ENCODE measurements at regions not wholly inside any gene's neighbourhood (a gene's known extent, or its start where the extent isn't known, plus 50 kb on each side); places are given as distances from the start of the nearest gene placed in this dataset.

DNA sequence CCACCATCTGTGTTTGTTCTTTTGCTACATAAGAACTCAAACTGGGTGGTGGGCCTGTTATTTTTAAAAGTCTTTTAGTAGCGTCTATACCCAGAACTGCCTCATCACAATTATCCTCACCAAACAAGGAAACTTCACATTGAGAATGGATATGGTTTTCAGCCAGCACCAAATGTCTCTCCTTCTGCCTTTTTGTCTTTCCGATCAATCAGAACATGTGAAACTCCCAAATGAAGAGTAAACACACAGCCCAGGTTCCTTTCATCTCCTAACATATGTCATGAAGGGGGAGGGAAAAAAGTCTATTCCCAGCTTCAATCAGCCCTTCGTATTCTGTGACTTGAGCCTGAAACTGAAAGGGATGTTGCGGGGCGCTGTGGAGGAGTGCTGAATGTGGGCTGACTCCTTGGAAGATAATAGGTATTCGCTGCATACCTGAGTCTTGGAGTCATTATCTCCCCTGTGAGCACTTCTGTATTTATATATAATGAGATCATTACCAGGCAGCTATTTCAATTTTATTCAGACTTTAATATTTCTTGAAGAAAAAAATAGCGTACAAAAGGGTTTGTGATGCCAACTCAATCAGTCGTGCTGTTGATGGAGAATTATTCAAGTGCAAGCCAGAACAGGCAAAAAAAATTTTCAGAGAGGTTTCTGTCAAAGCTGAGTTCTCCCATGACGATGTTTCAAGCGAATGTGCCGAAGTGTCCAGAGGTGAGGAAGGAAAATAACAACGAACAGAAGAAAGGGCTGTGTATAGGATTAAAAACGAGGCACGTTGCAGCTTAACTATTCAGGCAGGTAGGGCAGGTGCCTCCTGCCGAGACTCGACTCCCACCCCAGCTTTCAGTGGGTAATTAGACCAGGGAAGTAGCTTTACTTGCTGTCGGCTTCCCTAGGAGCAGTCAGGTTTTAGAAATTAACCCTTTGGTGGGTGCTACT, 163.9 kb upstream of the NOCT start:
- no peak for DNase-seq

DNA sequence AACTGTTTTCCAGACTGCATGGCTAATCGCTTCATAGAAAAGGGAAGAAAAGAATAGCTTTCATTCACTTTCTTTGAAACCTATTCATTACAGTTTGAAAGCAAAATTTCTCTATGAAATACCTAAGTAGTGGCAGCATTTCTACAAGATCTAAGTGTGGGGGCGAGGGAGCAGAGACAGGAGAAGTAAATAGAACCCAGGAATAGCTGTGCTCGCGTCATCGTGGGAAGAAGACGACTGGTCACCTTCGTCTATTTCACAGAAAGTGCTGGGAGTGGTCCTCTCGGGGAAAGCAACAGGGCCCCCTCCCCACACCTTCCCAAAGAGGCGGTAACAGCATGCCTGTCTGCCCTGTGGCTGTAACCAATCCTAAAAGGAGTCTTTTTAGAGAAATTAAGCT, 169.9 kb upstream of the NOCT start:
- no peak for DNase-seq

DNA sequence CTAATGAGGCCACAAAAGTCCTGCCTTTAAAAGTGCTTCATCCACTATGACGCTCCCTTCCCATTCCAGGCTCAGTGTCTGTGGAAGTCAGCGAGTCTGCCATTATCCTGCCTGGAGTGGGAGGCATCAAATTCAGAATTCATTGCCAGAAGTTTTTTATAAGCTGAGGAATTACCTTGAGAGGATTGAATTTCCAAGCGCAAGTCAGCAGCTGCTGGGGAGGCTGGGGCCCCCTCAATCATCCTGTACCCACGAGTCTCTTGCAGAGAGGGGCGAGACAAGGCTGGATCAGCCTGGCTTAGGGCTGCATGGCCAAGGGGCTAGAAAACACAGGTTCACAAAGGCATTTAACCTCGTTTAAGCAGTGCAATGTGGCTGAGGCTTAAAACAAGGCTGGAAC, 170.5 kb upstream of the NOCT start:
- no peak for DNase-seq

DNA sequence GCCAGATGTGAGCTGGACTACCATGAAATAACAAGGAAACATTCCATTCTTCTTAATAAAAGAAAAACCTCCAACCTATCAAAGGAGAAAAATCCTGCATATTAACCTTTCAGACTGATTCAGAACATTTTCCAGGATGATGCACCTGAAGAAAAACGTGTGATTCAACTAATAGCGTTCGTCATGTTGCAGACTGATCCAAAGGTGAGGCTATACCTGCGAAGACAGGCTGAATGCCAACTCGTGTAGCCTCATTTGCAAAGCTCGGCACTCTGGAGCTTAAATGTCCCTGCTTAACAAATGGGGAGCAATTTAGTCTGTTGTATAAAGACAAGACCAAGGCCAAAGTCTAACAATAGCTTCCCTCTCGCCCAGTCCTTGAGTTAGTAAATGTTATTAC, 172.0 kb upstream of the NOCT start:
- DNase-seq, result no peak

DNA sequence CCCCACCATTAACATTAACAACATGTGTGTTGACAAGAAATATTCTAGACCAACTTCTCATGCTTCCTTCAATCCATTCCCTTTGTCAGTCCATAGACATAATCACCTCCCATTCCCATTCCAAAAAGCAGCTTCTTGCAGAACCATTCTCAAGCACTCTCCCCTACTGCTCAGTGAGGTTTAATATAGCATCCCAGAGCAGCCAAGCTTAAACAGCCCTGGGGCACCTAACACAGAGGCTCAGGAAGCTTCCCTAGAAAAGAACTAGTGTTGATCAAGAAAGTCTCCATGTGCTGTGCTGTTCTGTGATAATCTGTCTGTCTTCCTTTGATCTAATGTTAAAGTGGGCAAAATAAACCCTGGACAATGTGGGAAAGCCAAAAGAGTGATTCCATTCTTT, 174.2 kb upstream of the NOCT start:
- no peak for DNase-seq

DNA sequence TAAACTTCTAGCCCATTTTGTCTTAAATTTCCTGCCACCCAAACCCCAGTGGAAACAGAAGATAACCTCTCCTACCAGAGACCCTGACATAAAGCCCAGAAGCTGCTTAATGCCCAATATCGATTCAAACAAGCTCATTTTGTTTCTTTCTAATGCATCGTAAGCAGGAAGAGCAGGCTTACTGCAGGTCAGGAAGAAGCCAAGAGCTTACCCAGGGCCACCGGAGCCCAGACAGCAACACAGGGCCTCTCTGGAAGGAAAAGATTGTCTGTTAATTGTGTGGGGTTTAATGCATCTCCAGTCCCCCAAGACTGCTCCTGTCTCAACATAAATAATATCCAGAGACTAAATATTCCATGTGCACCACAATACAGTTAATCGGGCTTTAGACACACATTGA, 177.3 kb upstream of the NOCT start:
- DNase-seq, result no peak

DNA sequence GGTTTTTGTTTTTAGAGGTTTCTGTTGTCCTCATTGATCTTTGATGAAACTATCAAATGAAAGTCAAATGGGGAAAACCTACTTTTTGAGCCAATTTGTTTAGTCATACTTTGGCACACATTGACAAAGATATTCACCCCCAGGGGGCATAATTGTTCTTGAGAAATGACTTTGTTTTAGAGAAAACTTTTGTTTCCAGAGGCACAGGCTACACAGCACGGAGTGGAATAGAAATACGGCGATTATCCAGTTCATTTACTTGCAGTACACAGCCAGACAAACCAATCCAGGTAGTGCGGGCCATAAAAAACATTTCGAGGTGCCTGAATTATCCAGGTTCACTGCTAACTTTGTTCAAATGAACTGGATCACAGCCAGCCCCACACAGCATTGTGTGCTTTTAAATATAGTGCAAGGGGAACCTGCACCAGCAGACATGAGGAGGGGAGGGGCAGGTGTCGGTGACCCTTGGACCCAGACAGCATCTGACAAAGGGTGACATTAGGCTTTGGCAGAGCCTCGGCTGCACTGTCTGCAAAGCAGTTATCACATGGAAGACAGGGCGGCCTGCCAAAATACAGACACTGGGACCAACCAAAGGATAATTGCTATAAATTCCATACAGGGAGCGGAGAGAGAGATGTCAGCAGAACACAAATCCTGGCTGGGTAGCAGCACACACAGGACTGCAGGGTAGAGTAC, 179.6 kb upstream of the NOCT start:
- DNase-seq, result no peak

DNA sequence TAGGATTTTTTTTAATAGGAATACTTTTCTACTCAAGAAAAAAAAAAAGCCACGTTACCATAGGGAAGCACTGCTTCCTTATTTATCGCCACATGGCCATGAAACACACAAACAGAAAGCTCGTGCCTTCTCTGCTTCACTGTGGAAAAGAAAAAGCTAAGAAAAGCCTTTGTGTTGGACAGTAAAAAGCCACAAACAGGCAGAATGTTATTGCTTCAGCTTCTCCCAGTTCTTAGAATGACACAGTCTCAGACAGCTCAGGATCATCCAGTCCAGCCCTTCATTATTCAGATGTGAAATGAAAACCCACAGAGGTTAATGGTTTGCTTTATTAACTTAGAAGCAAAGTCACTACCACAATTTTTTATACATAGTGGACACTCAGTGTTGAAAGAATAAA, 181.6 kb upstream of the NOCT start:
- DNase-seq, result no peak

DNA sequence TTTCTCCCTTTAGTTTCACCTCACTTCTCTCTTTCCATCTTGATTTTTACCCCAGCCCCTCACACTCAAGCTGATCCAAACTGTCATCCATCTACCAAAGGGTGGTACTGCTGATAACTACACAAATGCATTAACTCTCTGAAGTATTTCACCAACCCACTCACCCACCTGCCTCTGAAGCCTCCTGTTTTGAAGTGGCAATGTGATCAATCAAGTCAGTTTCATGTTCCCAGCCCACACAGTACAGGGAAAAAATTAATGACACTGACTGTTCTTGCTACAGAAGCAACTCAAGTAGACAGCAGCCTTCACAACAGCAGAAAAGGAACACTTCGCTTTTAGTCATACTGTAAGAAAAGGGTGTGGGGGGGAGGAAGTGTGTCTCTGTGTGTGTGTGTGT, 183.0 kb upstream of the NOCT start:
- DNase-seq, result no peak

DNA sequence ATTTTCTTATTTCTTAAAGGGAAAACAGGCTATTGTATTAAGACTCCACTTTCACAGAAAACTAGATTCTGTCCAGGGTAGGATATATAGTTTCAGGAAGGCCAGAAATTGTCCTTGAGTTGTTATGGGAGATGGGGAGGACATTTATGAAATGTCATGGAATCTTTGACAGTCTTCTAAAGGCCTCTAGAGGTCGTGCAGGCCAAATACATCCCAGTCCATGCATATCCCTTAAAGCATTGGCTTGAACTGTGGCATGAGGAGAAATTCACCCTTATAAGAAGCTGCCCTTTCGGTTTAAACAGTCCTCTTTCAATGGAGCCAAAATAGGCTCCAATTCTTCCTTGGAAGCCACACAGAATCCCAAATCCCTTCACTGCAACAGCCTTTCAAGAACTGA, 183.6 kb upstream of the NOCT start:
- DNase-seq, result no peak

DNA sequence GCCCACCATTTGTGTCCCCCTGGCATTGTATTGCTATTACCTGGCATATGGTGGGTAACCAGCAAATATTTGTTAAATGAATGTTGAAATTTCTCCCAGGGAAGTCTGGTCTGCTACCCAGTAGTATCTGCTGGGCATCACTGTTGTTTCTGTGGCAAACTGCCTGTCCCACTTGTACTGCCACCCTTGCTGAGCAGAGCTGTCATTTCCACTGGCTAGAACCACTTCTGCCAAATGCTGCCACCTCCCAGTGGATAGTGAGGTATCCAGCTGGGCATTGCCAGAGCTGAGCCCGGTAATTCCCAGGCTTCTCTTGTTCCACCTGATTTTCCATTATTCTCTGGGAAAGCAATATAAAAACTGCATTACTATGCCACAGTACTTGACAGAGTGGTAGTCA, 186.7 kb upstream of the NOCT start:
- no peak for DNase-seq

DNA sequence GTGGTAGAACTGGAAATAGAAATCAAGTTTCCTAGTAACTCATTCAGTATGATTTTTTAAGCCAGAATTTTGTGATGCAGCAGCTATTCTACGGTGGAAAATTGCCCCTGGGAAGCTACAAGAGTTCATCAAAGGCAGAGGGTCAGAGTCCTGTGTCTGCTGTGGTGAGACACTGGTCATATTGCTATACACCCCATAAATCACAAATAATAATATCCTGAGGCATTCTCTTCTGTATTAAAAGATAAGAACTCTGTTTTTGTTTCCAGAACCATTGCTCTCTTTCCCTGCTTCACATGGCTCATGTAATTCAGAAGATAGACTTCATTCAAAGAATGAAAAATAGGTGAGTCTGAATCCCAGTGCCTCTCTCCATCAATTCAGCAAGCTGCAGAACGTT, 188.8 kb upstream of the NOCT start:
- DNase-seq, result no peak

DNA sequence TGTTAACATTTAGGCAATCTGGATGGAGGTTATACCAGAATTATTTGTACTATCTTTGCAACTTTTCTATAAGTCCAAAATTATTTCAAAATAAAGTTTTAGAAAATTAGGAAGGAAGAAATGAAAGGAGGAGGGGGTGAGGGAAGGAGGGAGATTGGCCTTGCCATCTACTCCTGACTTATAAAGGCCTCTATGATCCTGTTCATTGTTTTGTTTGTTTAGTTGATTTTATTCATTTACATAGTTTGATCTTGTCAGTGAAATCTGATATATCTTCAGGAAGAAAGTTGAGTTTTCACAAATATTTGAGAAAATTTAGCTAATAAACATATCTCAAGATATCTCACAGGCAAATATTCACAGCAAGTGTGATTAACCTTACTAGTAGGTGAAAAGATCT, 189.3 kb upstream of the NOCT start:
- no peak for DNase-seq

DNA sequence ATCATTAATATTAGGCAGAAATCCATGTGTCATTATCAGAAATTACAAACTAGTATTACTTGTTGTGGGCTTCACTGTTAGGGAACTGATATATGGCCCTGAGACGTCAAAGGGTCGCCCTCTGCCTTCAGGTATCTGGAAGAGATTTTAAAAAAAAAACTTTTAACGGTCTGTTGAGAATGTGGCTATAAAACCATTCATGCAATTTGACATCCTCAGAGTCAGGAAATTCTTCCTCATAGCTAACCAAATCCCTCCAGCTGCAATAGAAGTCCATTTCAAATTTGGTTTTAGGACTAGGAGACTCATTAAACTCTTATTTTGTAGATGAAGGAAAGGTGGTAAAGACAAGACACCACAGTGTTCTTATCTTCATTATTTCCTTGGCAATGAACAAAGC, 194.2 kb upstream of the NOCT start:
- DNase-seq, result no peak

DNA sequence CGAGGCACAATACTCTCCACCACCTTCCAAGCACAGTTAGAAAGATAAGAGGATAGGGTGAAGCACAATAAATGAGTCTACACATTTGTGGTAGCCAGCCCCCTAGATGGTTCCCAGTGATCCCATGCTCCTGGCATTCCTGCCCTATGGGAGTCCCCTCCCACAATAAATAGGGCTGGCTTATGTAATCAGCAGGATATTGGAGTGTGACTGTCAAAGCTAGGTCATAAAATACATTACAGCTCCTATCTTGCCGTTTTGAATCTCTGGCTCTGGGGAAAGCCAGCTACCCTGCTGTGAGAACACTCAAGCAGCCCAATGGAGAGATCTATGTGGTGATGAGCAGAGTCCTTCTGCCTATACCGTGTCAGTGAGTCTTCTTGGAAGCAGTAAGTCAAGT, 198.7 kb upstream of the NOCT start:
- DNase-seq, result no peak

DNA sequence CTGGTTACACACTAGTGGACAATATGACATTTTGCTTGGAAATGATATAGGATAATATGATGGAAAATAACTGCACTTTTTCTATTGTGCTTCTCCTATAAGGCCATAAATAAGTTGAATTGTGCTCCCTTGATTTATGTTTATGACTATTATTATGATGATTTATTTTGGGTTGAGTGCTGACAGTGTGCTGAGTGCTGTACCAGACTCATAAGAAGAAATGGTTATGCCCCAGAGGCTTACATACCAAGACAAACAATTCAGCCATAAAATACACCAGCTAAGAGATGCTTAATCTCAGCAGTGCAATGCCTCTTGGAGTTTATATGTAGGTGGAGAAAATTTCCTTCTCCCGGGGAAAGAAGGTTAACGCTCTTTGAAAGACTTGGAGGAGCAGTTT, 199.8 kb upstream of the NOCT start:
- DNase-seq, result no peak

DNA sequence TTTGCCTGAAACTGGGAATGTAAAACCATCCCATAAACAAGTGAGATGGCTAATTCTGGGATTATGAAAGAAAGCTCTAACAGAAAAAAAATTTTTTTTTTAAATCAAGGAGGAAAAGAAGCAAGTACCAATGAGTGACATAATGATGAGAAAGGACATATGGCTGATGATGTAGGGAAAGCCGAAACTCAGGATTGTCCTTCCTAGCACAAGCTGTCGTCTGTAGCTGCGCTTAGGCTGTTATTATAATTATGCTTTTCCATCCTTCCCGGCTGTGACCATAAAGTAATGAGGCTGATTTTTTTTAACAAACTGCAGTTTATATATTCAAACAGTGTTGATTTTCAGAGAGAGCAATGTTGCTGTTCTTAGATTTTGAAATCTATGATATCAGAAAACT, 209.8 kb upstream of the NOCT start:
- no peak for DNase-seq

DNA sequence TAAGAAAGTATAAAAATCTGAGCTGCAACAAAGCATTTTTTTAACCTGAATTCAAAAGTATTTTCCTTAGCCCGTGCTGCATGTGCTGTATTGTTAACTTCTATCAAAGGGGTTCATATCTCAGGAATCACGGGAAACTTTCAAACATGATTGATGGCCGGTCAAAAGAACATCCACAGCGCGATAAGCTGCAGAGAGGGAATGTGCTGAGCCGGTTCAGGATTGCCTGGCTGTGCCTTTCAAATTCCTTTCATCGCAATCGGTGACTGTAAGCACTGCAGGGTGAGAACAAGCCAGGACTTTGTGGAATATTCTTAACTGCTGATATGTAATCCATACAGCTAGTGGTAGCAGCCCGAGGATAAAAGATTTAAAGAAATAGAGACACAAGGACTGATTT, 210.9 kb upstream of the NOCT start:
- DNase-seq, result no peak

DNA sequence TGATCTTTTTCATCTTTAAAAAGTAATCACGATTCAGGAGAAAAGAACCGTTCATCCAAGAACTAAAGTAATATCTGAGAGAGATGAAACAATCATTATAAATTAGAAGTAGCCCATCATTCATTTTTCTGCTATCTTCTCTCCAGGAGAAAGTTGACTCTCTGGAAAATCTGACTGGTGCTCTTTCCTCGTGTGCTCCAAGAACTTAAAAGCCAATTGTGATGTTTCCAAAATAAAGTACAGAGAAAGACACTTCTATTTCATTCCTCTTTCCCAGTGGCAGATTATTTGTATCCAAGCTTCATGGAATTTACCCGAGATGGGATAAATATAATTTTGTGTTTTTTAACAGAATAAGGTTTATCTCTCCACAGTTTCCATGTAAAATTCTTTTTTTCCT, 212.5 kb upstream of the NOCT start:
- DNase-seq, result no peak

DNA sequence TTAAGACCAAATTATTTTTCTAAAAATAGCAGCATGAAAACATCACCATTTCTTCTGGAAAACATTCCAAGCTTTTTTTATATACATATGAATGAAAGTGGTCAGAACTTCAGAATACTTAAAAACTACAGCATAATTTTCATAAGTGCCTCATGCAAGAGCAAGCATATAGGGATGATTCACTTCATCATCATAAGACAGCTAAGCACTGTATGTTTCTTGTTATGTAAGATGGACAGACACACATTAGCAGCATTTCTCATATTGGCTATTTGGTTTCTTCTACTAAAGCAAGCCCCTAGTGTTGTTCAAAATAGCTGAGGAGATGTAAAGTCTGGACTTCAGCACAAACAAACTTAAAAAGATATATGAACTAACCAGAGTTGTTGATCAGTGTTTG, 213.1 kb upstream of the NOCT start:
- no peak for DNase-seq

DNA sequence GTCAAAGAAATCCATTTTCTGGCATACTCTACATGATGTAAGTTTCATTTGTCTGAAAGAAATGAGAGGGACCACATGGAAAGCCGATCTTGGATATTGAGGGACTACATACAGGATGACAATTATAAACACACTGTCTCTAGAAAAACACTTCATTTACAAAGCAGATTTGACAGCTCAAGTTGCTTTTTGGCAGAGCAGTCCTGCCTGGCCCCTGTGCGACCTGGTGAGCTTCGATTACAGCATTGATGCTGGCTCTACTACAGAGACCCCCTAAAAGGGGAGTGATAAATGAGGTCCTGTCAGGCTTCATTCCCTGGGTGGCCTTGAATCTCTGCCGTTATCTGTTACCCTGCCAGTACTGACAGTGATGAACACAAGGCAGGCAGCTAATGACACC, 215.2 kb upstream of the NOCT start:
- DNase-seq, result no peak

DNA sequence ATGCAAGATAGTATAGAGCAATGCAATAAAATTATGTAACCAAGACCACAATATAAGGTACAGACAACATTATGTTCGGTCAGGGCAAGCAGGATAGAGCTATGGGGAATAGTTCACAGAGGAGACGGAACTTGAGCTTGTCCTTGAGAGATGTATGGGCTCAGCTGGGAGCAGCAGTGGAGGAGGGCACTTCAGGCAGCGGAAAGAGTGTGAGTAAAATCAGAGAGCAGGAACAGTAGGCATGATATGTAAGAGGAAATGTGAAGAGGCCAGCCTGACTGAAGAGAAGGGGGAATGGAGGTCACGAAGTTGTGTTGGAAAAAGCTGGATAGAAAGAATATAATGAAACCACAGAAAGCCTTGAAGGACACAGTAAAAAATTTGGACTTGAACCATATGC, 217.2 kb upstream of the NOCT start:
- no peak for DNase-seq

DNA sequence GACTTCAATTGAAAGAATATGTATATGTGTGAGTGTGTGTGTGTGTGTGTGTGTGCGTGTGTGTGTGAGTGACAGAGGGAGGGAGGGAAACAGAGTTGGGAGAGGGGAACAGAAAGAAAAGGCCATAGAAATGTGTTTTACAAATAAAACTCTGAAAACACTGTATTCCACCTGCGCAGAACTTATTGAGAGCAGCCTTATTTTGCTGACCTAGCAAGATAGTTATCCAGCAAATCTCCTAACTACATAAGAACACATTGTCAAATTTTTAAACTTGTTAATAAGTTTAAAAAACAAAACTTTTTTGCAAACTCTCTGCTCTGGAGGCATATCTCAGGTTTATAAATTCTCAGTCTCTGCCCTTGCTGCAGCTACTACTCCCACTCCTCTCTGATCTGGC, 217.9 kb upstream of the NOCT start:
- no peak for DNase-seq

DNA sequence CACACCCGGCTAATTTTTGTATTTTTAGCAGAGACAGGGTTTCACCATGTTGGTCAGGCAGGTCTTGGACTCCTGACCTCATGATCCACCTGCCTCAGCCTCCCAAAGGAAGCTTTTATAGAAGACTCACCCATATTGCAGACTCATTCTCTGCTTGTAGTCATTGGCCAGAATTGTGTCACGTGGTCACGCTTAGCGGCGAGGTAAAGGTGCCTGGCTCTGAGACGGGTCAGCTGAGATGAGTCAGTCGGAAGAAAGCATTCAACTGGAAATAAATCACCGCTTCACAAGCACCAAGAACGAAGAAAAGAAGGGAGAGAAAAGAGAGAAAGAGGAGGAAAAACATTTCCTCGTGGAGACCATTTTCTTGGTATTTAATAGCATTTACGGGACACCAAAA, 218.8 kb upstream of the NOCT start:
- no peak for DNase-seq

Measured in CD4-positive, alpha-beta T cell treated with Interleukin-17A for 4 hours (primary cell).